ENCODE measurements at regions not wholly inside any gene's neighbourhood (a gene's known extent, or its start where the extent isn't known, plus 50 kb on each side); places are given as distances from the start of the nearest gene placed in this dataset.

GRCh38 chr5:4549351-4549750, 590.8 kb upstream of the ADAMTS16 start:
- H3K36me3 ChIP-seq (replicated peaks; ENCODE audit: insufficient read depth, low read length), result no peaks in the 10 kb centered on the region; the same call in 1 of the 2 replicates
- H3K4me1 ChIP-seq (ENCODE audit: low read length), result no peaks in the 10 kb centered on the region
- H3K27me3 ChIP-seq (replicated peaks; ENCODE audit: insufficient read depth, low read length), result no peaks in the 10 kb centered on the region
- H3K9me2 ChIP-seq (replicated peaks; ENCODE audit: insufficient read depth, low read length), result no peaks in the 10 kb centered on the region
- H3K27ac ChIP-seq (ENCODE audit: low read length), result no peak overlapping the region
- no peak overlapping the region for H3K9ac ChIP-seq (ENCODE audit: low read length)
- TF ChIP-seq EZH2 (optimal IDR thresholded peaks at IDR 0.05; ENCODE audit: low read depth, low read length) (no peak), EZH2phosphoT487 (IDR thresholded peaks at IDR 0.05; ENCODE audit: low read length) (no peak), CTCF (IDR thresholded peaks at IDR 0.05; ENCODE audit: low read length) (no peak)
- no peak overlapping the region for H3K4me2 ChIP-seq (ENCODE audit: low read depth, low read length)
- no peaks in the 10 kb centered on the region for H3F3A ChIP-seq (ENCODE audit: insufficient read depth, low read length)
- H2AFZ ChIP-seq (ENCODE audit: low read length), result no peak overlapping the region
- DNase-seq, result no peak
- H3K4me3 ChIP-seq (ENCODE audit: low read length), result no peak overlapping the region
- no peaks in the 10 kb centered on the region for H3K79me2 ChIP-seq (ENCODE audit: low read length)
- no peaks in the 10 kb centered on the region for H3K9me3 ChIP-seq (replicated peaks; ENCODE audit: insufficient read depth, low read length)
- H4K20me1 ChIP-seq (ENCODE audit: insufficient read depth, low read length), result no peaks in the 10 kb centered on the region

GRCh38 chr5:4551034-4551433, 589.1 kb upstream of the ADAMTS16 start:
- Histone ChIP-seq H3K4me2 (ENCODE audit: low read depth, low read length) (no peak overlapping the region), H3K4me1 (ENCODE audit: low read length) (no peaks in the 10 kb centered on the region), H2AFZ (ENCODE audit: low read length) (no peak overlapping the region), H3K9ac (ENCODE audit: low read length) (no peak overlapping the region), H3K27me3 (replicated peaks; ENCODE audit: insufficient read depth, low read length) (no peaks in the 10 kb centered on the region), H3K27ac (ENCODE audit: low read length) (no peak overlapping the region), H4K20me1 (ENCODE audit: insufficient read depth, low read length) (no peaks in the 10 kb centered on the region), H3F3A (ENCODE audit: insufficient read depth, low read length) (no peaks in the 10 kb centered on the region), H3K79me2 (ENCODE audit: low read length) (no peaks in the 10 kb centered on the region), H3K9me3 (replicated peaks; ENCODE audit: insufficient read depth, low read length) (no peaks in the 10 kb centered on the region), H3K9me2 (replicated peaks; ENCODE audit: insufficient read depth, low read length) (no peaks in the 10 kb centered on the region), H3K36me3 (replicated peaks; ENCODE audit: insufficient read depth, low read length) (no peaks in the 10 kb centered on the region; the same call in 1 of the 2 replicates), H3K4me3 (ENCODE audit: low read length) (no peak overlapping the region)
- no peak for DNase-seq
- TF ChIP-seq EZH2 (optimal IDR thresholded peaks at IDR 0.05; ENCODE audit: low read depth, low read length) (no peak), EZH2phosphoT487 (IDR thresholded peaks at IDR 0.05; ENCODE audit: low read length) (no peak), CTCF (IDR thresholded peaks at IDR 0.05; ENCODE audit: low read length) (no peak)

GRCh38 chr5:4553130-4553529, 587.0 kb upstream of the ADAMTS16 start:
- Histone ChIP-seq H3K9ac (ENCODE audit: low read length) (no peak overlapping the region), H3K36me3 (replicated peaks; ENCODE audit: insufficient read depth, low read length) (no peaks in the 10 kb centered on the region; the same call in 1 of the 2 replicates), H3K4me2 (ENCODE audit: low read depth, low read length) (no peak overlapping the region), H3K4me1 (ENCODE audit: low read length) (no peaks in the 10 kb centered on the region), H3F3A (ENCODE audit: insufficient read depth, low read length) (no peaks in the 10 kb centered on the region), H3K9me3 (replicated peaks; ENCODE audit: insufficient read depth, low read length) (no peaks in the 10 kb centered on the region), H3K79me2 (ENCODE audit: low read length) (no peaks in the 10 kb centered on the region), H3K27me3 (replicated peaks; ENCODE audit: insufficient read depth, low read length) (no peaks in the 10 kb centered on the region), H3K9me2 (replicated peaks; ENCODE audit: insufficient read depth, low read length) (no peaks in the 10 kb centered on the region), H4K20me1 (ENCODE audit: insufficient read depth, low read length) (no peaks in the 10 kb centered on the region), H3K4me3 (ENCODE audit: low read length) (no peak overlapping the region), H2AFZ (ENCODE audit: low read length) (no peak overlapping the region), H3K27ac (ENCODE audit: low read length) (no peak overlapping the region)
- TF ChIP-seq EZH2 (optimal IDR thresholded peaks at IDR 0.05; ENCODE audit: low read depth, low read length) (no peak), EZH2phosphoT487 (IDR thresholded peaks at IDR 0.05; ENCODE audit: low read length) (no peak), CTCF (IDR thresholded peaks at IDR 0.05; ENCODE audit: low read length) (no peak)
- no peak for DNase-seq

Measured in MM.1S (cell line).